Right ventricle myocardium superior (tissue), 1 donor: ENCODE measurements at regions not wholly inside any gene's neighbourhood (a gene's known extent, or its start where the extent isn't known, plus 50 kb on each side); places are given as distances from the start of the nearest gene placed in this dataset.

Experiments used
- ATAC-seq: fragments of 200-7000 bp; cut with Tn5 transposase; one replicate; pipeline ENCODE4 v1.9.1; 2020; ENCODE audit warnings: mild to moderate bottlenecking; ENCODE audit not compliant: poor library complexity
- DNase-seq: peaks from one replicate; pipeline ENCODE4 v3.0.0-alpha.2; 2020
- intact Hi-C: fragments of 100-400 bp; cut with DNase I; formaldehyde crosslinking; loops from one replicate; pipeline ENCODE4 v1.11.2; 2022
- donor health status: DM: no; HTN: yes; CAD: no; lungs with severe emphysema.

DNA sequence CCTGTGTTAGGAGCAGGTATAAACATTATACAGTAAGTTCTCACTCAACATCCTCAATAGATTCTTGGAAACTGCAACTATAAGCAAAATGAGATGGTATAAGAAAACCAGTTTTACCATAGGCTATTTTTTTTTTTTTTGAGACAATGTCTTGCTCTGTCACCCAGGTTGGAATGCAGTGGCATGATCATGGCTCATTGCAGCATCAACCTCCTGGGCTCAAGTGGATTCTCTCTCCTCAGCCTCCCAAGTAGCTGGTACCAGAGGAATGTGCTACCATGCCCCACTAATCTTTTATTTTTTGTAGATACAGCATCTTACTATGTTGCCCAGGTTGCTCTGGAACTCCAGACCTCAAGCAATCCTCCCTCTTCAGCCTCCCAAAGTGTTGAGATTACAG, 50.1 kb upstream of the ADRB2 start:
- DNase-seq: no peak
- intact Hi-C loops: no loop called here
- ATAC-seq: no peak
